ENCODE measurements at regions not wholly inside any gene's neighbourhood (a gene's known extent, or its start where the extent isn't known, plus 50 kb on each side); places are given as distances from the start of the nearest gene placed in this dataset.
"Not testable (repeated sequence)": the region's sequence is repeated elsewhere in the genome, so short reads cannot be mapped to it uniquely, and the experiment has no call there.

GRCh38 chr16:60414613-60415012, 1621.6 kb downstream of the CDH8 start:
- no peaks in the 10 kb centered on the region for H3K9me3 ChIP-seq (ENCODE audit: control insufficient read depth, low read length, poor library complexity, severe bottlenecking)
- no peaks in the 10 kb centered on the region for H3K4me1 Mint-ChIP-seq
- ATAC-seq (no peak), DNase-seq (no peak)
- H3K4me3 Mint-ChIP-seq: no peak overlapping the region
- no peaks in the 10 kb centered on the region for H3K27me3 Mint-ChIP-seq
- H3K27ac Mint-ChIP-seq: no peak overlapping the region
- no peaks in the 10 kb centered on the region for H3K36me3 Mint-ChIP-seq (ENCODE audit: low read depth)

- no peaks in the 10 kb centered on the region for H3K9me3 ChIP-seq (ENCODE audit: control insufficient read depth, low read length, poor library complexity, severe bottlenecking)
- Mint-ChIP-seq H3K27ac (no peak overlapping the region), H3K27me3 (no peaks in the 10 kb centered on the region), H3K36me3 (ENCODE audit: low read depth) (no peaks in the 10 kb centered on the region), H3K4me1 (no peaks in the 10 kb centered on the region), H3K4me3 (no peak overlapping the region)
- DNase-seq (no peak), ATAC-seq (no peak)
These were observed 1622.3 kb downstream of the CDH8 start for GRCh38 chr16:60413969-60414368.

- H3K27me3 Mint-ChIP-seq: no peaks in the 10 kb centered on the region
These were observed 1628.6 kb downstream of the CDH8 start for GRCh38 chr16:60407606-60408005.

GRCh38 chr16:60407034-60407433, 1629.2 kb downstream of the CDH8 start:
- DNase-seq (no peak), ATAC-seq (no peak)
- no peaks in the 10 kb centered on the region for H3K4me1 Mint-ChIP-seq
- no peak overlapping the region for H3K4me3 Mint-ChIP-seq
- H3K27ac Mint-ChIP-seq: no peak overlapping the region
- peaks cover 4% of the 10 kb centered on the region for H3K9me3 ChIP-seq (ENCODE audit: control insufficient read depth, low read length, poor library complexity, severe bottlenecking)
- H3K36me3 Mint-ChIP-seq (ENCODE audit: low read depth): no peaks in the 10 kb centered on the region
- H3K27me3 Mint-ChIP-seq: no peaks in the 10 kb centered on the region

More at GRCh38 chr16:60407606-60408005, 1628.6 kb downstream of the CDH8 start:
- no peak for ATAC-seq
- no peak overlapping the region for H3K4me3 Mint-ChIP-seq
- no peak overlapping the region for H3K27ac Mint-ChIP-seq
- H3K9me3 ChIP-seq (ENCODE audit: control insufficient read depth, low read length, poor library complexity, severe bottlenecking): peaks cover 4% of the 10 kb centered on the region
- no peak for DNase-seq
- H3K4me1 Mint-ChIP-seq: no peaks in the 10 kb centered on the region
- H3K36me3 Mint-ChIP-seq (ENCODE audit: low read depth): no peaks in the 10 kb centered on the region

GRCh38 chr16:60405286-60405685, 1631.0 kb downstream of the CDH8 start:
- H3K9me3 ChIP-seq (ENCODE audit: control insufficient read depth, low read length, poor library complexity, severe bottlenecking): peaks cover 4% of the 10 kb centered on the region
- Mint-ChIP-seq H3K4me1 (no peaks in the 10 kb centered on the region), H3K4me3 (no peak overlapping the region), H3K27me3 (no peaks in the 10 kb centered on the region), H3K36me3 (ENCODE audit: low read depth) (no peaks in the 10 kb centered on the region), H3K27ac (no peak overlapping the region)
- ATAC-seq (no peak), DNase-seq (no peak)

- H3K4me3 Mint-ChIP-seq: no peak overlapping the region
- H3K27me3 Mint-ChIP-seq: no peaks in the 10 kb centered on the region
- H3K27ac Mint-ChIP-seq: no peak overlapping the region
These were observed 1631.8 kb downstream of the CDH8 start for GRCh38 chr16:60404401-60404800.

GRCh38 chr16:60402941-60403340, 1633.3 kb downstream of the CDH8 start:
- H3K27ac Mint-ChIP-seq; H3K36me3 Mint-ChIP-seq (ENCODE audit: low read depth); H3K27me3 Mint-ChIP-seq; ATAC-seq; H3K4me1 Mint-ChIP-seq; H3K9me3 ChIP-seq (ENCODE audit: control insufficient read depth, low read length, poor library complexity, severe bottlenecking); DNase-seq; H3K4me3 Mint-ChIP-seq: not testable (repeated sequence)

More at GRCh38 chr16:60404401-60404800, 1631.8 kb downstream of the CDH8 start:
- peaks cover 4% of the 10 kb centered on the region for H3K9me3 ChIP-seq (ENCODE audit: control insufficient read depth, low read length, poor library complexity, severe bottlenecking)
- ATAC-seq (no peak), DNase-seq (no peak)
- no peaks in the 10 kb centered on the region for H3K4me1 Mint-ChIP-seq
- no peaks in the 10 kb centered on the region for H3K36me3 Mint-ChIP-seq (ENCODE audit: low read depth)

- H3K4me3 Mint-ChIP-seq: no peak overlapping the region
- H3K27me3 Mint-ChIP-seq: no peaks in the 10 kb centered on the region
- ATAC-seq: no peak
- H3K9me3 ChIP-seq (ENCODE audit: control insufficient read depth, low read length, poor library complexity, severe bottlenecking): peaks cover 3% of the 10 kb centered on the region
- DNase-seq: no peak
- no peak overlapping the region for H3K27ac Mint-ChIP-seq
- no peaks in the 10 kb centered on the region for H3K4me1 Mint-ChIP-seq
- H3K36me3 Mint-ChIP-seq (ENCODE audit: low read depth): no peaks in the 10 kb centered on the region
These were observed 1643.9 kb downstream of the CDH8 start for GRCh38 chr16:60392380-60392779.

GRCh38 chr16:60371591-60371990, 1637.5 kb upstream of the GOT2 start:
- H3K36me3 Mint-ChIP-seq (ENCODE audit: low read depth): no peaks in the 10 kb centered on the region
- no peaks in the 10 kb centered on the region for H3K9me3 ChIP-seq (ENCODE audit: control insufficient read depth, low read length, poor library complexity, severe bottlenecking)
- no peaks in the 10 kb centered on the region for H3K27me3 Mint-ChIP-seq
- no peaks in the 10 kb centered on the region for H3K4me1 Mint-ChIP-seq
- no peak overlapping the region for H3K27ac Mint-ChIP-seq
- DNase-seq: no peak
- ATAC-seq: no peak
- H3K4me3 Mint-ChIP-seq: no peak overlapping the region

- no peak overlapping the region for H3K4me3 Mint-ChIP-seq
- H3K4me1 Mint-ChIP-seq: no peaks in the 10 kb centered on the region
- no peaks in the 10 kb centered on the region for H3K36me3 Mint-ChIP-seq (ENCODE audit: low read depth)
- H3K27me3 Mint-ChIP-seq: no peaks in the 10 kb centered on the region
- ATAC-seq: no peak
- no peak for DNase-seq
- H3K27ac Mint-ChIP-seq: no peak overlapping the region
- no peaks in the 10 kb centered on the region for H3K9me3 ChIP-seq (ENCODE audit: control insufficient read depth, low read length, poor library complexity, severe bottlenecking)
These were observed 1633.6 kb upstream of the GOT2 start for GRCh38 chr16:60367739-60368138.

GRCh38 chr16:60363566-60363965, 1629.5 kb upstream of the GOT2 start:
- H3K9me3 ChIP-seq (ENCODE audit: control insufficient read depth, low read length, poor library complexity, severe bottlenecking): no peaks in the 10 kb centered on the region
- Mint-ChIP-seq H3K27me3 (no peaks in the 10 kb centered on the region), H3K4me3 (no peak overlapping the region), H3K27ac (no peak overlapping the region), H3K36me3 (ENCODE audit: low read depth) (no peaks in the 10 kb centered on the region), H3K4me1 (no peaks in the 10 kb centered on the region)
- no peak for DNase-seq
- ATAC-seq: no peak

- not testable (repeated sequence) for ATAC-seq, H3K27me3 Mint-ChIP-seq
These were observed 1625.8 kb upstream of the GOT2 start for GRCh38 chr16:60359866-60360265.

GRCh38 chr16:60359412-60359811, 1625.3 kb upstream of the GOT2 start:
- DNase-seq; H3K36me3 Mint-ChIP-seq (ENCODE audit: low read depth); ATAC-seq; H3K9me3 ChIP-seq (ENCODE audit: control insufficient read depth, low read length, poor library complexity, severe bottlenecking); H3K4me3 Mint-ChIP-seq; H3K4me1 Mint-ChIP-seq; H3K27ac Mint-ChIP-seq; H3K27me3 Mint-ChIP-seq: not testable (repeated sequence)

More at GRCh38 chr16:60359866-60360265, 1625.8 kb upstream of the GOT2 start:
- not testable (repeated sequence) for DNase-seq; H3K36me3 Mint-ChIP-seq (ENCODE audit: low read depth); H3K4me1 Mint-ChIP-seq; H3K4me3 Mint-ChIP-seq; H3K9me3 ChIP-seq (ENCODE audit: control insufficient read depth, low read length, poor library complexity, severe bottlenecking); H3K27ac Mint-ChIP-seq

GRCh38 chr16:60357876-60358522, 1623.9 kb upstream of the GOT2 start:
- not testable (repeated sequence) for H3K36me3 Mint-ChIP-seq (ENCODE audit: low read depth); H3K4me1 Mint-ChIP-seq; DNase-seq; H3K4me3 Mint-ChIP-seq; H3K27ac Mint-ChIP-seq; H3K27me3 Mint-ChIP-seq; H3K9me3 ChIP-seq (ENCODE audit: control insufficient read depth, low read length, poor library complexity, severe bottlenecking); ATAC-seq

Measured in T-helper 17 cell (primary cell).